MV-4-11 (cell line): ENCODE measurements at regions not wholly inside any gene's neighbourhood (a gene's known extent, or its start where the extent isn't known, plus 50 kb on each side); places are given as distances from the start of the nearest gene placed in this dataset.
"Not testable (repeated sequence)": the region's sequence is repeated elsewhere in the genome, so short reads cannot be mapped to it uniquely, and the experiment has no call there.

ENCODE experiments used
- DNase-seq: peaks from one replicate; lab custom pipeline; 2025; lab: John Stamatoyannopoulos, UW

- DNase-seq = no peak
These were observed 560.0 kb upstream of the KCND2 start for GRCh38 chr7:119712886-119713462.

GRCh38 chr7:119713606-119714005, 559.4 kb upstream of the KCND2 start:
- no peak for DNase-seq

- no peak for DNase-seq
These were observed 552.4 kb upstream of the KCND2 start for GRCh38 chr7:119720541-119720940.

GRCh38 chr7:119724041-119724792, 548.8 kb upstream of the KCND2 start:
- no peak for DNase-seq

GRCh38 chr7:119733127-119733879, 539.7 kb upstream of the KCND2 start:
- no peak for DNase-seq

GRCh38 chr7:119737390-119737789, 535.6 kb upstream of the KCND2 start:
- no peak for DNase-seq

GRCh38 chr7:119745280-119745679, 527.7 kb upstream of the KCND2 start:
- not testable (repeated sequence) for DNase-seq

- DNase-seq = no peak
These were observed 524.6 kb upstream of the KCND2 start for GRCh38 chr7:119748251-119748860.

- DNase-seq = no peak
These were observed 524.0 kb upstream of the KCND2 start for GRCh38 chr7:119748991-119749390.

GRCh38 chr7:119756687-119757086, 516.3 kb upstream of the KCND2 start:
- no peak for DNase-seq

- no peak for DNase-seq
These were observed 514.7 kb upstream of the KCND2 start for GRCh38 chr7:119758254-119758653.

GRCh38 chr7:119761776-119762175, 511.2 kb upstream of the KCND2 start:
- no peak for DNase-seq

GRCh38 chr7:119782286-119782685, 490.7 kb upstream of the KCND2 start:
- DNase-seq = no peak

- DNase-seq = no peak
These were observed 489.2 kb upstream of the KCND2 start for GRCh38 chr7:119783799-119784198.

GRCh38 chr7:119802147-119802546, 470.8 kb upstream of the KCND2 start:
- DNase-seq = no peak

- no peak for DNase-seq
These were observed 447.8 kb upstream of the KCND2 start for GRCh38 chr7:119825091-119825655.

- DNase-seq = no peak
These were observed 446.4 kb upstream of the KCND2 start for GRCh38 chr7:119826547-119826946.

GRCh38 chr7:119838444-119838843, 434.5 kb upstream of the KCND2 start:
- DNase-seq = no peak

GRCh38 chr7:119842337-119842736, 430.6 kb upstream of the KCND2 start:
- no peak for DNase-seq

- DNase-seq = no peak
These were observed 430.2 kb upstream of the KCND2 start for GRCh38 chr7:119842786-119843185.

GRCh38 chr7:119861385-119861784, 411.6 kb upstream of the KCND2 start:
- no peak for DNase-seq

GRCh38 chr7:119868387-119868786, 404.6 kb upstream of the KCND2 start:
- DNase-seq = no peak
